ENCODE measurements at regions not wholly inside any gene's neighbourhood (a gene's known extent, or its start where the extent isn't known, plus 50 kb on each side); places are given as distances from the start of the nearest gene placed in this dataset.
"Not testable (repeated sequence)": the region's sequence is repeated elsewhere in the genome, so short reads cannot be mapped to it uniquely, and the experiment has no call there.

- not testable (repeated sequence) for H3K9me3 ChIP-seq (ENCODE audit: insufficient read depth in 2 of 2, low read depth in 1 of 2, low read length in 1 of 2)
These were observed 102.8 kb downstream of the POLR2M start for GRCh38 chr15:57809285-57809684.

More at GRCh38 chr15:57809285-57809684, 102.8 kb downstream of the POLR2M start:
- H4K5ac ChIP-seq (ENCODE audit: insufficient read length, low read depth, low read length); H2BK12ac ChIP-seq (ENCODE audit: low read depth, low read length); H3K79me1 ChIP-seq (ENCODE audit: low read depth, low read length); CTCF ChIA-PET (ENCODE audit: partially characterized antibody); H3K4ac ChIP-seq (replicated peaks; ENCODE audit: insufficient read length, low read depth, low read length); H3K36me3 ChIP-seq (ENCODE audit: control insufficient read depth in 2 of 4, insufficient read depth in 4 of 4, low read length in 3 of 4); H3K56ac ChIP-seq (replicated peaks; ENCODE audit: insufficient read length, low read depth, low read length); H4K8ac ChIP-seq (ENCODE audit: extremely low read depth, insufficient read depth, low read length); H2AK5ac ChIP-seq (ENCODE audit: low read depth, low read length); H4K20me1 ChIP-seq (replicated peaks in 1 of 2; ENCODE audit: control insufficient read depth in 1 of 2, insufficient read depth in 2 of 2, low read length in 2 of 2); H3K23ac ChIP-seq (ENCODE audit: insufficient read length); H3K27me3 ChIP-seq (replicated peaks in 1 of 4; ENCODE audit: control insufficient read depth in 3 of 4, extremely low read depth in 1 of 4, insufficient read depth in 3 of 4, low read length in 3 of 4); H2BK15ac ChIP-seq (ENCODE audit: low read length); H3K4me2 ChIP-seq (ENCODE audit: insufficient read depth in 1 of 2, low read depth in 2 of 2, low read length in 2 of 2); H3K9ac ChIP-seq (replicated peaks in 1 of 4; ENCODE audit: extremely low read depth in 1 of 4, low read depth in 3 of 4, low read length in 3 of 4); H3K18ac ChIP-seq (ENCODE audit: extremely low read depth, low read length); H4K91ac ChIP-seq (replicated peaks; ENCODE audit: insufficient read length, low read length); H2BK5ac ChIP-seq (ENCODE audit: low read depth, low read length); H3K23me2 ChIP-seq (ENCODE audit: low read depth, low read length); FAIRE-seq; H2AFZ ChIP-seq (ENCODE audit: low read length); POLR2A ChIA-PET (ENCODE audit: partially characterized antibody); H3K27ac ChIP-seq (ENCODE audit: low read depth, low read length); H3K4me3 ChIP-seq (ENCODE audit: extremely low read depth in 1 of 4, insufficient read depth in 2 of 4, low read depth in 3 of 4, low read length in 4 of 4); H3K79me2 ChIP-seq (ENCODE audit: control insufficient read depth in 1 of 2, insufficient read depth in 2 of 2, low read length in 2 of 2); H3K4me1 ChIP-seq (replicated peaks in 1 of 4; ENCODE audit: control insufficient read depth in 3 of 4, insufficient read depth in 4 of 4, low read length in 3 of 4); H2BK120ac ChIP-seq (replicated peaks; ENCODE audit: low read depth, low read length); H3K14ac ChIP-seq (ENCODE audit: insufficient read length); H2BK20ac ChIP-seq (ENCODE audit: low read length); DNase-seq (ENCODE audit: low read depth in 1 of 2, low spot score in 2 of 2): not testable (repeated sequence)
- 99% methylated on average over 7 of the region's 7 CpGs; no CpG with 5 or more reads in 1 of the 2 experiments for WGBS, 2 experiments (ENCODE audit: extremely low coverage in 1 of 2, insufficient coverage in 1 of 2, insufficient read length in 1 of 2, insufficient replicate concordance in 2 of 2, low coverage in 1 of 2, low lambda C conversion rate in 2 of 2, missing lambda C conversion rate in 1 of 2)

Measured in H1 (cell line).